HCT116 (cell line): ENCODE measurements at regions not wholly inside any gene's neighbourhood (a gene's known extent, or its start where the extent isn't known, plus 50 kb on each side); places are given as distances from the start of the nearest gene placed in this dataset.

Experiments
- ATAC-seq: fragments of 200-7000 bp; cut with Tn5 transposase; 2 replicates; pipeline ENCODE4 v1.9.1; 2020; ENCODE audit warnings: mild to moderate bottlenecking, moderate library complexity
- BruUV-seq: library from RNA; stranded (reverse); fragments of 400-500 nt; replicated peaks from 2 replicates; lab custom pipeline; 2021; lab: Mats Ljungman, UMichigan
- CTCF ChIA-PET: fragments of 300-600 bp; sonication (Branson Sonifier 250); formaldehyde crosslinking; loops from one replicate; lab custom pipeline; 2021; ENCODE audit warnings: antibody characterized with exemption; lab: Charles Lee
- POLR2A ChIA-PET: fragments of 300-600, 350-600 bp; sonication (Branson Sonifier 250); formaldehyde crosslinking; loops from one replicate; lab custom pipeline; 2021; ENCODE audit warnings: antibody characterized with exemption; lab: Charles Lee
- RAD21 ChIA-PET, 2 experiments: fragments of 300-600 bp; sonication (Branson Sonifier 250); formaldehyde crosslinking; loops; one replicate each; lab custom pipeline; 2023; ENCODE audit warnings: low total read pairs in 2 of 2; ENCODE audit not compliant: uncharacterized antibody in 2 of 2, unreplicated experiment in 2 of 2, low non-redundant PET in 1 of 2; lab: Charles Lee
- DNase-seq: peaks from one replicate; pipeline ENCODE4 v3.0.0-alpha.2; 2010; ENCODE audit warnings: low read depth, low spot score
- H2AFZ ChIP-seq: fragments of 200-600 bp; shearing (Covaris generic), sonication (generic); 2 replicates; pipeline ENCODE4 v1.6.1; 2017; ENCODE audit warnings: low read depth, mixed run types, mixed read lengths, antibody characterized with exemption, low read length; ENCODE audit not compliant: poor library complexity, severe bottlenecking
- H3K27ac ChIP-seq: 2 replicates; pipeline ENCODE4 v1.5.1; 2012; ENCODE audit warnings: low read depth, low read length
- H3K27me3 ChIP-seq: fragments of 200-600 bp; sonication (generic); 2 replicates; pipeline ENCODE4 v1.6.1; 2016; ENCODE audit warnings: mixed run types, low read length, mixed read lengths; ENCODE audit not compliant: insufficient read depth
- H3K36me3 ChIP-seq, 2 experiments: fragments of 200-500 bp in 1 of 2; fragments of 200-600 bp in 1 of 2; sonication (Bioruptor generic) in 1 of 2; sonication (generic) in 1 of 2; 2 replicates each; pipeline versions ENCODE4 v1.5.1 to v1.6.1; 2014 to 2016; ENCODE audit warnings: low read length in 2 of 2, inconsistent platforms in 1 of 2, mixed read lengths in 1 of 2, mixed run types in 1 of 2; ENCODE audit not compliant: insufficient read depth in 2 of 2, control insufficient read depth in 1 of 2
- H3K4me1 ChIP-seq, 2 experiments: fragments of 200-600 bp in 1 of 2; sonication (generic) in 1 of 2; 2 replicates each; pipeline versions ENCODE4 v1.5.1 to v1.6.1; 2012 to 2017; ENCODE audit warnings: low read length in 2 of 2, inconsistent platforms in 1 of 2, mild to moderate bottlenecking in 1 of 2, mixed read lengths in 1 of 2, mixed run types in 1 of 2, moderate library complexity in 1 of 2; ENCODE audit not compliant: insufficient read depth in 2 of 2, control insufficient read depth in 1 of 2
- H3K4me2 ChIP-seq: fragments of 200-600 bp; sonication (generic); 2 replicates; pipeline ENCODE4 v1.6.1; 2017; ENCODE audit warnings: mixed run types, low read length, mixed read lengths
- H3K4me3 ChIP-seq, 2 experiments: fragments of 200-600 bp in 1 of 2; sonication (generic) in 1 of 2; replicated peaks in 1 of 2; 2 replicates each; pipeline ENCODE4 v1.5.1; 2011 to 2016; ENCODE audit warnings: low read length in 2 of 2, control low read depth in 1 of 2, low read depth in 1 of 2, mild to moderate bottlenecking in 1 of 2, mixed read lengths in 1 of 2, mixed run types in 1 of 2
- H3K79me2 ChIP-seq: fragments of 200-600 bp; sonication (generic); 2 replicates; pipeline ENCODE4 v1.6.1; 2017; ENCODE audit warnings: mild to moderate bottlenecking, mixed run types, low read length, moderate library complexity, mixed read lengths; ENCODE audit not compliant: insufficient read depth
- H3K9ac ChIP-seq: fragments of 200-600 bp; sonication (generic); 2 replicates; pipeline ENCODE4 v1.6.1; 2016; ENCODE audit warnings: low read length, mixed read lengths
- H3K9me2 ChIP-seq: fragments of 200-600 bp; sonication (generic), shearing (Covaris generic); 2 replicates; pipeline ENCODE4 v1.6.1; 2017; ENCODE audit warnings: mixed run types, mild to moderate bottlenecking, moderate library complexity; ENCODE audit not compliant: insufficient read depth
- H3K9me3 ChIP-seq, 2 experiments: fragments of 200-500 bp in 1 of 2; fragments of 200-600 bp in 1 of 2; sonication (Bioruptor generic) in 1 of 2; sonication (generic) in 1 of 2; 2 replicates each; pipeline ENCODE4 v1.6.1; 2014 to 2017; ENCODE audit warnings: low read length in 2 of 2, mixed read lengths in 2 of 2, inconsistent platforms in 1 of 2, low read depth in 1 of 2, mild to moderate bottlenecking in 1 of 2, mixed run types in 1 of 2, moderate library complexity in 1 of 2; ENCODE audit not compliant: control insufficient read depth in 1 of 2, insufficient read depth in 1 of 2
- H4K20me1 ChIP-seq: fragments of 200-600 bp; sonication (generic), shearing (Covaris generic); 2 replicates; pipeline ENCODE4 v1.6.1; 2017; ENCODE audit warnings: mixed run types, mild to moderate bottlenecking, moderate library complexity; ENCODE audit not compliant: insufficient read depth
- ELF1 ChIP-seq: IDR thresholded peaks from 2 replicates; pipeline ENCODE4 v1.6.1; 2012; ENCODE audit warnings: low read depth, borderline replicate concordance
- EZH2 ChIP-seq: fragments of 200-600 bp; sonication (generic); IDR thresholded peaks from 2 replicates; pipeline ENCODE4 v1.6.1; 2017; ENCODE audit warnings: antibody characterized with exemption, mixed run types
- JUND ChIP-seq: IDR thresholded peaks from 2 replicates; pipeline ENCODE4 v1.6.1; 2012
- POLR2A ChIP-seq: IDR thresholded peaks from 2 replicates; pipeline ENCODE4 v1.7.0; 2011; ENCODE audit warnings: borderline replicate concordance; ENCODE audit not compliant: insufficient read depth, insufficient read length; ENCODE audit errors: extremely low read depth
- POLR2AphosphoS5 ChIP-seq: IDR thresholded peaks from 2 replicates; pipeline ENCODE4 v1.6.1; 2011; ENCODE audit warnings: mild to moderate bottlenecking, low read depth, low read length, moderate library complexity
- RAD21 ChIP-seq: IDR thresholded peaks from 2 replicates; pipeline ENCODE4 v1.6.1; 2012; ENCODE audit warnings: low read depth, mild to moderate bottlenecking
- REST ChIP-seq: IDR thresholded peaks from 2 replicates; pipeline ENCODE4 v1.6.1; 2012; ENCODE audit warnings: low read depth
- SIN3A ChIP-seq: IDR thresholded peaks from 2 replicates; pipeline ENCODE4 v1.6.1; 2012; ENCODE audit warnings: low read depth
- SP1 ChIP-seq: IDR thresholded peaks from 2 replicates; pipeline ENCODE4 v1.6.1; 2012; ENCODE audit warnings: low read depth
- SRF ChIP-seq: IDR thresholded peaks from 2 replicates; pipeline ENCODE4 v1.6.1; 2012; ENCODE audit warnings: low read depth
- TCF7L2 ChIP-seq: IDR thresholded peaks from 2 replicates; pipeline ENCODE4 v1.7.0; 2011; ENCODE audit warnings: borderline replicate concordance, inconsistent platforms; ENCODE audit not compliant: insufficient read depth, insufficient read length; ENCODE audit errors: extremely low read depth
- YY1 ChIP-seq: IDR thresholded peaks from 2 replicates; pipeline ENCODE4 v1.6.1; 2011; ENCODE audit warnings: low read length, low read depth, moderate library complexity, mild to moderate bottlenecking; ENCODE audit not compliant: insufficient replicate concordance; ENCODE audit errors: extremely low read depth
- ZFX ChIP-seq: fragments of 450-650 bp; IDR thresholded peaks from 2 replicates; pipeline ENCODE4 v1.6.1; 2017
- intact Hi-C: fragments of 100-400 bp; cut with micrococcal nuclease; formaldehyde crosslinking; loops from 2 replicates; pipeline ENCODE4 v1.10.0; 2022
- TF ChIP-seq, protein P1 (sequence below): IDR thresholded peaks from 2 replicates; pipeline ENCODE4 v1.6.1; 2012

DNA sequence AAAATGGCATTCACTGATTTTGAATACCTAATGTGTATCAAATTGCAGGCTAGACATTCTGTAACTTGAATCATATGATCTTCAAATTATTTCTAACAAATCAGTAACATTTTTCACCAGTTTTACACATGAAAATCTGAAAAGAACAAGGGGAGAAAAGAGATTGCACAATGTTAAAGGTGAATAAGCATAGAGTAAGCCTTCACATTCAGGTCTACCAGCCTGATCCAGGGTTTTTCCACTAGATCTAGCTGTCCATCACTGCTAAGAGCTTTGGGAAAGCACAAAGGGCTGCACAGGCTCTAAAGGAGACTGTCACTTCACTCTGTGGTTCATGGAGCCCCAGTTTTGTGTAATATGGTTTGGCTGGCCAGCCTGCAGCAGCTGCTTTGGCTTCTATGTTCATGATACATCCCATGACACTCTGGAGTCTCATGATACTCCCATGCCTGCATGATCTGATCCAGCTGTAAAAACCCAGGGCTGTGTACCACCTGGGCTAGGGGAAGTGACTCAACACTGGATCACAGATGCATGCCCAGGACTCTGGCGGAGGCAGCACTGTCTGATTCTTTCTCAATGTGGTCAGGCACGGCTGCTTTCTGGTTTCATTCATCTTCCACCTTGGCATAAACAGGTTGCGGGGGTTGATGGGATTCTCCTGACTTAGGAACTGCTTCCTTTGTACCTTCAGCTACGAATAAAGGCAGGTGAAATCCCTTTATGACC, 859.7 kb downstream of the GALC start:
- Histone ChIP-seq H3K9me3 (peaks cover 4 to 22% of the 10 kb centered on the region in 2 experiments; a peak in 2 of 4 replicates), H3K9ac (no peak overlapping the region), H3K4me2 (no peak overlapping the region), H2AFZ (no peak overlapping the region), H3K79me2 (no peaks in the 10 kb centered on the region), H3K36me3 (no peaks in the 10 kb centered on the region), H3K4me1 (no peaks in the 10 kb centered on the region), H4K20me1 (no peaks in the 10 kb centered on the region), H3K27ac (no peak overlapping the region), H3K27me3 (no peaks in the 10 kb centered on the region), H3K4me3 (no peak overlapping the region), H3K9me2 (no peaks in the 10 kb centered on the region)
- BruUV-seq = no TSS peak
- ATAC-seq (no peak), DNase-seq (no peak)
- TF ChIP-seq SP1 (no peak), JUND (no peak), ELF1 (no peak), YY1 (no peak), ZFX (no peak), TCF7L2 (no peak)
- TF ChIP-seq, protein P1, sequence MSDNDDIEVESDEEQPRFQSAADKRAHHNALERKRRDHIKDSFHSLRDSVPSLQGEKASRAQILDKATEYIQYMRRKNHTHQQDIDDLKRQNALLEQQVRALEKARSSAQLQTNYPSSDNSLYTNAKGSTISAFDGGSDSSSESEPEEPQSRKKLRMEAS = no peak
- POLR2A ChIA-PET = no interaction called here
- CTCF ChIA-PET = no interaction called here
- RAD21 ChIA-PET = no interaction called here
- intact Hi-C loops = no loop called here

DNA sequence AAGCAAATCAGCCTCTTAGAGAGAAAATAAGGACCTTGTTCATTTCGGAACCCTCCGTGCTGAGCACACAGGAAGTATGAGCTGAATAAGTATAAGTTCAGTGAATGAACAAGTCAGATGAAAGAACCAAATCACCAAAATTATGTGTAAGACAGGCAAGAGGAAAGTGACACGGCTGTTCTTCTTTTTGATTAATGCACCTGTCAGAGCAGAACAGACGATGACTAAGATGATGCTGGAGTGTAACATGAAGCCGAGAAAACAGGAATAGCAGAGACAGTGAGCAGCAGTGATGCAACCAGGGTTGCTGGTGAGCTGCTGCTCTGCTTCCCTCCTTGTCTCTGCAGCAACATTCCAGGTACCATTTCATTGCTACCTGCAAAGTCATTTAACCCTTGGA, 861.1 kb downstream of the GALC start:
- no peak overlapping the region for H3K27ac ChIP-seq
- ChIA-PET RAD21 (no interaction called here), POLR2A (no interaction called here), CTCF (no interaction called here)
- H3K36me3 ChIP-seq = no peaks in the 10 kb centered on the region
- DNase-seq (no peak), ATAC-seq (no peak)
- peaks cover 4 to 24% of the 10 kb centered on the region in 2 experiments; a peak in 2 of 4 replicates for H3K9me3 ChIP-seq
- no peak for TF ChIP-seq SP1
- TF ChIP-seq, protein P1 = no peak
- TF ChIP-seq RAD21 = no peak
- no peak for TF ChIP-seq SRF
- no peak for TF ChIP-seq SIN3A
- TF ChIP-seq POLR2AphosphoS5 = no peak
- TF ChIP-seq POLR2A = no peak
- TF ChIP-seq EZH2 = no peak
- TF ChIP-seq REST = no peak
- BruUV-seq = no TSS peak
- H3K4me1 ChIP-seq = no peaks in the 10 kb centered on the region
- H3K9ac ChIP-seq = no peak overlapping the region
- H2AFZ ChIP-seq = no peak overlapping the region
- no peak overlapping the region for H3K4me2 ChIP-seq
- no peaks in the 10 kb centered on the region for H4K20me1 ChIP-seq
- no peaks in the 10 kb centered on the region for H3K9me2 ChIP-seq
- H3K4me3 ChIP-seq = no peak overlapping the region
- no peaks in the 10 kb centered on the region for H3K27me3 ChIP-seq
- intact Hi-C loops = no loop called here
- H3K79me2 ChIP-seq = no peaks in the 10 kb centered on the region
